CD8-positive, alpha-beta memory T cell (primary cell): ENCODE measurements at regions not wholly inside any gene's neighbourhood (a gene's known extent, or its start where the extent isn't known, plus 50 kb on each side); places are given as distances from the start of the nearest gene placed in this dataset.

ENCODE experiments used
- CTCF ChIA-PET: fragments of 350-600 bp; sonication (Branson Sonifier 250); formaldehyde crosslinking; loops from one replicate; lab custom pipeline; 2021; ENCODE audit warnings: antibody characterized with exemption; lab: Charles Lee
- POLR2A ChIA-PET: fragments of 350-600 bp; sonication (Branson Sonifier 250); formaldehyde crosslinking; loops from one replicate; lab custom pipeline; 2021; ENCODE audit warnings: antibody characterized with exemption; lab: Charles Lee
- DNase-seq, 5 donors: peaks; one replicate each; pipeline versions ENCODE4 v3.0.0 to v3.0.0-alpha.2; 2020 to 2022; ENCODE audit warnings: mixed read lengths in 1 of 5
- H3K27ac ChIP-seq: one replicate; pipeline ENCODE4 v1.7.0; 2013; ENCODE audit warnings: low read depth, mild to moderate bottlenecking, low read length, moderate library complexity
- H3K27me3 ChIP-seq: 2 replicates; pipeline ENCODE4 v1.7.0; 2013; ENCODE audit warnings: low read length, mild to moderate bottlenecking; ENCODE audit not compliant: insufficient read depth, poor library complexity, severe bottlenecking
- H3K36me3 ChIP-seq: 2 replicates; pipeline ENCODE4 v1.7.0; 2013; ENCODE audit warnings: mild to moderate bottlenecking, low read length, moderate library complexity; ENCODE audit not compliant: insufficient read depth
- H3K4me1 ChIP-seq: 2 replicates; pipeline ENCODE4 v1.7.0; 2013; ENCODE audit warnings: mild to moderate bottlenecking, low read length, moderate library complexity; ENCODE audit not compliant: insufficient read depth
- H3K4me3 ChIP-seq: 2 replicates; pipeline ENCODE4 v1.7.0; 2013; ENCODE audit warnings: mild to moderate bottlenecking, low read length
- H3K9me3 ChIP-seq: 2 replicates; pipeline ENCODE4 v1.7.0; 2013; ENCODE audit warnings: mild to moderate bottlenecking, low read length
- H3K27ac Mint-ChIP-seq, 8 donors: one replicate each; pipeline ENCODE4 v1.8.0; 2020 to 2021; ENCODE audit warnings: mixed read lengths in 8 of 8, mild to moderate bottlenecking in 6 of 8, inconsistent platforms in 3 of 8, moderate library complexity in 3 of 8
- H3K27me3 Mint-ChIP-seq, 2 donors: one replicate each; pipeline ENCODE4 v1.8.0; 2020 to 2021; ENCODE audit warnings: mixed read lengths in 2 of 2, mild to moderate bottlenecking in 1 of 2, moderate library complexity in 1 of 2
- H3K36me3 Mint-ChIP-seq, 3 donors: one replicate each; pipeline ENCODE4 v1.8.0; 2020 to 2021; ENCODE audit warnings: mixed read lengths in 3 of 3, inconsistent platforms in 1 of 3, mild to moderate bottlenecking in 1 of 3
- H3K4me1 Mint-ChIP-seq, 3 donors: one replicate each; pipeline ENCODE4 v1.8.0; 2020 to 2021; ENCODE audit warnings: mixed read lengths in 3 of 3, inconsistent platforms in 1 of 3, mild to moderate bottlenecking in 1 of 3
- H3K4me3 Mint-ChIP-seq, 7 donors: one replicate each; pipeline ENCODE4 v1.8.0; 2020 to 2021; ENCODE audit warnings: mixed read lengths in 7 of 7, mild to moderate bottlenecking in 6 of 7, moderate library complexity in 4 of 7, inconsistent platforms in 2 of 7
- H3K9me3 Mint-ChIP-seq, 5 donors: one replicate each; pipeline ENCODE4 v1.8.0; 2020 to 2022; ENCODE audit warnings: mixed read lengths in 5 of 5, mild to moderate bottlenecking in 3 of 5, moderate library complexity in 2 of 5, inconsistent platforms in 1 of 5

DNA sequence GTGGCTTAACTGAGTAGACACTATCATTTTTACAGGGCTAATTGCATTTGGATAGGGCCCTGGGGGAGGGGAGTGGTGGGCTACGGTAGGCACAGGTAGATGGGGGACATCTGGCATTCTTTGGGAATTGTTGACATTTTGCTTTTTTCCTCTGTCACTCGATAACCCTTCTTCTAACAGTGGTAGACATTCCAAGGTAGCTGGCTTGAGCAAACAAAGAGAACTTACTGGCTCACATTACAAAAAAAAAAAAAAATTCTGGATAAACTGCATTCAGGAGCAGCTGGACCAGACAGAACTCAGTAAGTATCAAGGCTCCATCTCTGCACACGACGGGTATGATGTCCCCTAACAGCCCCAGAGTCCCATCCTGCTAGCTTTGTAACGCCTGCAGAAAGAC is 585.2 kb downstream of the ZNF608 start:
- Mint-ChIP-seq H3K27ac (no peak overlapping the region), H3K36me3 (no peaks in the 10 kb centered on the region), H3K9me3 (peaks cover 0 to 30% (median 6%) of the 10 kb centered on the region in 5 donors), H3K4me3 (no peak overlapping the region), H3K27me3 (peaks cover 0 to 1% of the 10 kb centered on the region in 2 donors), H3K4me1 (no peaks in the 10 kb centered on the region)
- no peak overlapping the region for H3K27ac ChIP-seq
- POLR2A ChIA-PET: no interaction called here
- H3K4me3 ChIP-seq: no peak overlapping the region
- no peaks in the 10 kb centered on the region for H3K36me3 ChIP-seq
- CTCF ChIA-PET: no interaction called here
- DNase-seq: no peak
- no peaks in the 10 kb centered on the region for H3K27me3 ChIP-seq
- H3K4me1 ChIP-seq: no peaks in the 10 kb centered on the region
- H3K9me3 ChIP-seq: no peaks in the 10 kb centered on the region

DNA sequence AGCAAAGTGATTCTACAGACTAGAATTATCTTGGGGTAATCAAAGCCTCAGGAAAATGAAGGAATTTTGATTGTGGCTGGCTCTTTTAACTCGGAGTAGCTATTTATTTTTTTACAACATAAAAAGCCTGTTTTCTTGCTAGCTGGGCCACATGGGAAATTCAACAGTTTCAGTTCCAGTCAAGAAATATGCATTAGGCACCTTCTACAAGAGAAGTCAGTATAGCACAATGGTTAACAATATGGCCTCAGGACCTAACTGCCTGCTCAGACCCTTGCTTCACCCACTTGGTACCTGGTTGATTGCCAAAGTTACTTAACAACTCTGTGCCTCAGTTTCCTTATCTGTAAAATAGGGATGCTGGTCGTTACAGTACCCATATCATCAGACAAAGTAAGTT is 586.2 kb downstream of the ZNF608 start:
- no peaks in the 10 kb centered on the region for H3K36me3 Mint-ChIP-seq
- no peak overlapping the region for H3K27ac ChIP-seq
- no peaks in the 10 kb centered on the region for H3K4me1 ChIP-seq
- H3K36me3 ChIP-seq: no peaks in the 10 kb centered on the region
- no peak for DNase-seq
- H3K27me3 Mint-ChIP-seq: peaks cover 0 to 1% of the 10 kb centered on the region in 2 donors
- no peak overlapping the region for H3K4me3 Mint-ChIP-seq
- no peak overlapping the region for H3K27ac Mint-ChIP-seq
- H3K4me1 Mint-ChIP-seq: no peaks in the 10 kb centered on the region
- ChIA-PET POLR2A (no interaction called here), CTCF (no interaction called here)
- no peaks in the 10 kb centered on the region for H3K27me3 ChIP-seq
- no peak overlapping the region for H3K4me3 ChIP-seq
- peaks cover 3 to 29% (median 4%) of the 10 kb centered on the region in 5 donors for H3K9me3 Mint-ChIP-seq
- no peaks in the 10 kb centered on the region for H3K9me3 ChIP-seq

DNA sequence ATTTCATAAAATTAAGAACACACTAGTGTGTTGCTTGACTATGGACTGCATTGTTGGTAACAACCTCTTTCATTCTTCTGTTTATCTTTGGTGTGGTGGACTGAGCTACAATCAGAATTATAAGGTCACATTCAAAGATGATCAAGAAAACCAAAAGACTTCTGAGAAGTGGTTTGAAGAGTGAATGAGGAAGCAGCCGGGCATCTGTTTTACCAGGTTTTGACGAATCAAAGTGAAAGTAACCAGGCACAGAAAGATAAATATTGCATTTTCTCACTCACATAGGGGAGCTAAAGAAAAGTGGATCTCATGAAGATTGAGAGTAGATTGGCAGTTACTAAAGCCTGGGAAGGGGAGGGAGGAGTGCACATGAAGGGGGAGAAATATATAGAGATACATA is 589.1 kb downstream of the ZNF608 start:
- peaks cover 0 to 1% of the 10 kb centered on the region in 2 donors for H3K27me3 Mint-ChIP-seq
- no peak for DNase-seq
- H3K36me3 Mint-ChIP-seq: no peaks in the 10 kb centered on the region
- peaks cover 4 to 33% (median 9%) of the 10 kb centered on the region in 5 donors for H3K9me3 Mint-ChIP-seq
- ChIA-PET POLR2A (no interaction called here), CTCF (no interaction called here)
- no peak overlapping the region for H3K4me3 Mint-ChIP-seq
- H3K4me1 Mint-ChIP-seq: no peaks in the 10 kb centered on the region
- Histone ChIP-seq H3K4me1 (no peaks in the 10 kb centered on the region), H3K27me3 (no peaks in the 10 kb centered on the region), H3K9me3 (no peaks in the 10 kb centered on the region), H3K36me3 (no peaks in the 10 kb centered on the region), H3K4me3 (no peak overlapping the region), H3K27ac (no peak overlapping the region)
- H3K27ac Mint-ChIP-seq: no peak overlapping the region

DNA sequence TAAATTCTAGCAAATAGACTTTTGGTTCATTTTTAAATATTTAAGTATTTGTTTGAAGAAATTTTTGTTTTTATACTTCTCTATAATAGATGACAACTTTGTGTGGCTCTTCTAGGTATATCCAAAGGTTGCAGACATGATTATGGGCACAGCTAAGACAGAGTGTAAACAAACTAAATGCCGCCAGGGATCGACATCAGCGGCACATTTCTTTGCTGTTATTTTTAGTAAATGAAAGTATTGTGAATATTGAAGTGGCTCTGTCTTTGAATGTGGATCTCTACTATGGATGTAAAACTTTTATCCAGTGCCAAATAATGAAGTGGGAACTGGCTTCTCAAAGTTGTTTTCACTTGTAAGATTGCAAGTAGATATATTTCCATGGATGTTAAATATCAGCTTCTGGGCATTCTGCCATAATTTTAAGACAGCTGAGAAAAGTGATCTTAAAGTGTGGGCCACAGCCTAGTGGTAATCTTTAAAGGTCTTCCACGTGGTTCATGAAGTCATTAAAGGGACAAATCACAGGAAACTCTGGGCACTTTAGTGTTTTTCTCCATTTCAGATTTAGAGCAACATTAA is 589.9 kb downstream of the ZNF608 start:
- Mint-ChIP-seq H3K36me3 (no peaks in the 10 kb centered on the region), H3K27me3 (peaks cover 0 to 1% of the 10 kb centered on the region in 2 donors), H3K4me3 (no peak overlapping the region), H3K9me3 (peaks cover under 1 to 33% (median 9%) of the 10 kb centered on the region in 5 donors), H3K27ac (no peak overlapping the region), H3K4me1 (no peaks in the 10 kb centered on the region)
- ChIA-PET POLR2A (no interaction called here), CTCF (no interaction called here)
- Histone ChIP-seq H3K4me1 (no peaks in the 10 kb centered on the region), H3K36me3 (no peaks in the 10 kb centered on the region), H3K4me3 (no peak overlapping the region), H3K9me3 (no peaks in the 10 kb centered on the region), H3K27ac (no peak overlapping the region), H3K27me3 (no peaks in the 10 kb centered on the region)
- DNase-seq: no peak

DNA sequence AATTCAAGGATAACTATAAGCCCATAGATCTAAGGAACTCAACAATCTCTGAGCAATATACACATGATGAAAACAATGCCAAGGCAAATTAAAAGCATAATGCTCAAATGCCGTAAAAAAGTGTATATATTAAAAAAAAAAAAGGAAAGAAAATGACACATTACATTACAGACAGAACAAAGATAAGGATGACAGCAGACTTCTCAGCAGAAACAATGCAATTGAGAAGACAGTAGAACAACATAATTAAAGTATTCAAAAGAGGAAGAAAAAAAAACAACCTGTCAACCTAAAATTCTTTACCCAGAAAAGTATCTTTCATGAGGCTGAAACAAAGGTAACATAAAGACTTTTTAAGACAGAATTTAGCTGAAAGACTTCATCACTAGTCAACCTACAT is 591.7 kb downstream of the ZNF608 start:
- no peak overlapping the region for H3K27ac ChIP-seq
- H3K4me3 ChIP-seq: no peak overlapping the region
- H3K27me3 ChIP-seq: no peaks in the 10 kb centered on the region
- Mint-ChIP-seq H3K4me3 (no peak overlapping the region), H3K9me3 (peaks cover 0 to 31% (median 11%) of the 10 kb centered on the region in 5 donors), H3K27ac (no peak overlapping the region), H3K36me3 (no peaks in the 10 kb centered on the region), H3K27me3 (peaks cover 0 to 1% of the 10 kb centered on the region in 2 donors), H3K4me1 (no peaks in the 10 kb centered on the region)
- no peak for DNase-seq
- no peaks in the 10 kb centered on the region for H3K36me3 ChIP-seq
- CTCF ChIA-PET: no interaction called here
- POLR2A ChIA-PET: no interaction called here
- no peaks in the 10 kb centered on the region for H3K4me1 ChIP-seq
- H3K9me3 ChIP-seq: no peaks in the 10 kb centered on the region

- ChIA-PET CTCF (no interaction called here), POLR2A (no interaction called here)
- H3K27me3 Mint-ChIP-seq: peaks cover 0 to 1% of the 10 kb centered on the region in 2 donors
- no peak overlapping the region for H3K27ac Mint-ChIP-seq
- DNase-seq: no peak
- Histone ChIP-seq H3K9me3 (no peaks in the 10 kb centered on the region), H3K36me3 (no peaks in the 10 kb centered on the region), H3K4me3 (no peak overlapping the region), H3K4me1 (no peaks in the 10 kb centered on the region), H3K27me3 (no peaks in the 10 kb centered on the region), H3K27ac (no peak overlapping the region)
- H3K4me1 Mint-ChIP-seq: no peaks in the 10 kb centered on the region
- peaks cover 0 to 26% (median 14%) of the 10 kb centered on the region in 5 donors for H3K9me3 Mint-ChIP-seq
- no peaks in the 10 kb centered on the region for H3K36me3 Mint-ChIP-seq
- no peak overlapping the region for H3K4me3 Mint-ChIP-seq
Observed at GRCh38 chr5:124153588-124153987, 592.9 kb downstream of the ZNF608 start.

- Histone ChIP-seq H3K9me3 (no peaks in the 10 kb centered on the region), H3K4me1 (no peaks in the 10 kb centered on the region), H3K27me3 (no peaks in the 10 kb centered on the region), H3K36me3 (no peaks in the 10 kb centered on the region), H3K27ac (no peak overlapping the region), H3K4me3 (no peak overlapping the region)
- H3K36me3 Mint-ChIP-seq: no peaks in the 10 kb centered on the region
- H3K27me3 Mint-ChIP-seq: no peaks in the 10 kb centered on the region
- no peak overlapping the region for H3K27ac Mint-ChIP-seq
- no peaks in the 10 kb centered on the region for H3K4me1 Mint-ChIP-seq
- no peak overlapping the region for H3K4me3 Mint-ChIP-seq
- DNase-seq: no peak
- H3K9me3 Mint-ChIP-seq: peaks cover 4 to 19% (median 7%) of the 10 kb centered on the region in 5 donors
- ChIA-PET POLR2A (no interaction called here), CTCF (no interaction called here)
Observed at GRCh38 chr5:124148574-124148973, 597.9 kb downstream of the ZNF608 start.

DNA sequence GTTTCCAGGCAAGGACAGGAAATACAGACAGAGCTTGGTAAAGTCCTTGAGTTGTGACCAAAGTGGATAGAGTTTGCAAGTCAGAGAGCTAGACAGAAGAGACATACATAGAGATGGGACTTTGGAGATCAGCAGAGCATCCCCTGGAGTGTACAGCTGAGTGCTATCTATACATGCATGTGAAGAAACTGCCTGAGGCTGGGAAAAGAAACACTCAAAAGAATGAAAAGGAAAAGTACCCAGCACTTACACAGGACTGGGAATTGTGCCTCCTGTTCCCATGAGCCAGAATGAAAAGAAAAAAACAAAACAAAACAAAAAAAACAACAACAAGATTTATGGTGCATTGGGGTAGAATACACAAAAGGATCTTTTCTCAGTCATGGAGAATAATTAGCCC is 606.4 kb downstream of the ZNF608 start:
- POLR2A ChIA-PET: no interaction called here
- Mint-ChIP-seq H3K27ac (no peak overlapping the region), H3K4me3 (no peak overlapping the region)

More for the DNA sequence above, 606.4 kb downstream of the ZNF608 start:
- peaks cover 4 to 47% (median 4%) of the 10 kb centered on the region in 5 donors for H3K9me3 Mint-ChIP-seq
- no peaks in the 10 kb centered on the region for H3K4me1 Mint-ChIP-seq
- H3K4me3 ChIP-seq: no peak overlapping the region
- no peaks in the 10 kb centered on the region for H3K4me1 ChIP-seq
- no peaks in the 10 kb centered on the region for H3K9me3 ChIP-seq
- H3K36me3 Mint-ChIP-seq: no peaks in the 10 kb centered on the region
- H3K27me3 Mint-ChIP-seq: no peaks in the 10 kb centered on the region
- no peaks in the 10 kb centered on the region for H3K36me3 ChIP-seq
- H3K27ac ChIP-seq: no peak overlapping the region
- DNase-seq: no peak
- CTCF ChIA-PET: no interaction called here
- H3K27me3 ChIP-seq: no peaks in the 10 kb centered on the region
